Activated T-helper 1 cell treated with Interleukin-2 at 50 U/mL for 16 hours (primary cell): ENCODE measurements at regions not wholly inside any gene's neighbourhood (a gene's known extent, or its start where the extent isn't known, plus 50 kb on each side); places are given as distances from the start of the nearest gene placed in this dataset.

ENCODE experiments used
- DNase-seq: peaks from one replicate; pipeline ENCODE4 v3.0.0-alpha.2; 2020; ENCODE audit warnings: low read depth

GRCh38 chr18:38009320-38009719 lies 443.7 kb upstream of the CELF4 start:
- no peak for DNase-seq

GRCh38 chr18:38007676-38008330 lies 442.2 kb upstream of the CELF4 start:
- DNase-seq, result no peak

GRCh38 chr18:38007026-38007425 lies 441.4 kb upstream of the CELF4 start:
- DNase-seq, result no peak

GRCh38 chr18:38006541-38006940 lies 440.9 kb upstream of the CELF4 start:
- DNase-seq, result no peak

- no peak for DNase-seq
Measured at GRCh38 chr18:37997695-37998094, 432.1 kb upstream of the CELF4 start.

GRCh38 chr18:37987901-37988300 lies 422.3 kb upstream of the CELF4 start:
- no peak for DNase-seq

GRCh38 chr18:37986665-37987064 lies 421.1 kb upstream of the CELF4 start:
- no peak for DNase-seq

- no peak for DNase-seq
Measured at GRCh38 chr18:37985126-37985525, 419.5 kb upstream of the CELF4 start.

- no peak for DNase-seq
Measured at GRCh38 chr18:37980556-37980955, 415.0 kb upstream of the CELF4 start.

- DNase-seq, result no peak
Measured at GRCh38 chr18:37975446-37975845, 409.8 kb upstream of the CELF4 start.

- no peak for DNase-seq
Measured at GRCh38 chr18:37967261-37967660, 401.7 kb upstream of the CELF4 start.

GRCh38 chr18:37965572-37965970 lies 400.0 kb upstream of the CELF4 start:
- DNase-seq, result no peak

GRCh38 chr18:37964885-37965571 lies 399.4 kb upstream of the CELF4 start:
- no peak for DNase-seq

- no peak for DNase-seq
Measured at GRCh38 chr18:37963837-37964236, 398.2 kb upstream of the CELF4 start.

- DNase-seq, result no peak
Measured at GRCh38 chr18:37962316-37962966, 396.8 kb upstream of the CELF4 start.

- no peak for DNase-seq
Measured at GRCh38 chr18:37958499-37958898, 392.9 kb upstream of the CELF4 start.

- no peak for DNase-seq
Measured at GRCh38 chr18:37956902-37957301, 391.3 kb upstream of the CELF4 start.

GRCh38 chr18:37956020-37956419 lies 390.4 kb upstream of the CELF4 start:
- no peak for DNase-seq

- DNase-seq, result no peak
Measured at GRCh38 chr18:37955201-37955600, 389.6 kb upstream of the CELF4 start.

- DNase-seq, result no peak
Measured at GRCh38 chr18:37953876-37954275, 388.3 kb upstream of the CELF4 start.

GRCh38 chr18:37948471-37948870 lies 382.9 kb upstream of the CELF4 start:
- DNase-seq, result no peak

GRCh38 chr18:37946324-37946723 lies 380.7 kb upstream of the CELF4 start:
- DNase-seq, result no peak

- no peak for DNase-seq
Measured at GRCh38 chr18:37944700-37945270, 379.2 kb upstream of the CELF4 start.
